Parathyroid adenoma (tissue), 2 donors: ENCODE measurements at regions not wholly inside any gene's neighbourhood (a gene's known extent, or its start where the extent isn't known, plus 50 kb on each side); places are given as distances from the start of the nearest gene placed in this dataset.

ENCODE experiments used
- H2AFZ ChIP-seq: fragments of 300-600 bp; sonication (generic); one replicate; pipeline ENCODE4 v1.7.0; 2017; ENCODE audit warnings: antibody characterized with exemption, mild to moderate bottlenecking
- H3K27ac ChIP-seq: fragments of 300-600 bp; sonication (generic); one replicate; pipeline ENCODE4 v1.7.0; 2017
- H3K27me3 ChIP-seq: fragments of 300-600 bp; sonication (generic); one replicate; pipeline ENCODE4 v1.7.0; 2017; ENCODE audit warnings: low read length; ENCODE audit not compliant: control insufficient read depth, insufficient read depth
- H3K36me3 ChIP-seq: fragments of 300-600 bp; sonication (generic); one replicate; pipeline ENCODE4 v1.7.0; 2017; ENCODE audit warnings: low read length; ENCODE audit not compliant: control insufficient read depth, insufficient read depth
- H3K4me1 ChIP-seq: fragments of 300-600 bp; sonication (generic); one replicate; pipeline ENCODE4 v1.7.0; 2017; ENCODE audit warnings: control low read depth
- H3K4me2 ChIP-seq: fragments of 300-600 bp; sonication (generic); one replicate; pipeline ENCODE4 v1.7.0; 2017; ENCODE audit warnings: low read length
- H3K4me3 ChIP-seq: fragments of 300-600 bp; sonication (generic); one replicate; pipeline ENCODE4 v1.7.0; 2017; ENCODE audit warnings: low read depth, low read length
- H3K79me2 ChIP-seq: fragments of 300-600 bp; sonication (generic); one replicate; pipeline ENCODE4 v1.7.0; 2017; ENCODE audit warnings: control low read depth
- H3K9ac ChIP-seq: fragments of 300-600 bp; sonication (generic); one replicate; pipeline ENCODE4 v1.7.0; 2017; ENCODE audit warnings: mild to moderate bottlenecking
- H3K9me3 ChIP-seq: fragments of 300-600 bp; sonication (generic); one replicate; pipeline ENCODE4 v1.7.0; 2017; ENCODE audit warnings: low read length; ENCODE audit not compliant: control insufficient read depth
- CTCF ChIP-seq: fragments of 300-600 bp; sonication (generic); IDR thresholded peaks from one replicate; pipeline ENCODE4 v1.7.0; 2017; ENCODE audit warnings: antibody characterized with exemption, mild to moderate bottlenecking
- donor health status: primary hyperparathyroidism.

GRCh38 chr2:239457586-239458445 is 57.0 kb upstream of the HDAC4 start:
- no peak overlapping the region for H3K9ac ChIP-seq
- no peak overlapping the region for H2AFZ ChIP-seq
- no peaks in the 10 kb centered on the region for H3K4me1 ChIP-seq
- no peak overlapping the region for H3K4me3 ChIP-seq
- no peak overlapping the region for H3K27ac ChIP-seq
- no peak for TF ChIP-seq CTCF
- no peaks in the 10 kb centered on the region for H3K27me3 ChIP-seq
- H3K9me3 ChIP-seq, result no peaks in the 10 kb centered on the region
- H3K79me2 ChIP-seq, result no peaks in the 10 kb centered on the region
- H3K4me2 ChIP-seq, result no peak overlapping the region
- H3K36me3 ChIP-seq, result no peaks in the 10 kb centered on the region

GRCh38 chr2:239456940-239457339 is 56.1 kb upstream of the HDAC4 start:
- no peak overlapping the region for H3K27ac ChIP-seq
- H3K9ac ChIP-seq, result no peak overlapping the region
- H3K79me2 ChIP-seq, result no peaks in the 10 kb centered on the region
- no peaks in the 10 kb centered on the region for H3K27me3 ChIP-seq
- no peaks in the 10 kb centered on the region for H3K36me3 ChIP-seq
- H3K9me3 ChIP-seq, result no peaks in the 10 kb centered on the region
- no peak for TF ChIP-seq CTCF
- H3K4me1 ChIP-seq, result no peaks in the 10 kb centered on the region
- no peak overlapping the region for H3K4me2 ChIP-seq
- no peak overlapping the region for H2AFZ ChIP-seq
- no peak overlapping the region for H3K4me3 ChIP-seq

- no peaks in the 10 kb centered on the region for H3K79me2 ChIP-seq
- H3K36me3 ChIP-seq, result no peaks in the 10 kb centered on the region
- H3K9me3 ChIP-seq, result no peaks in the 10 kb centered on the region
- H3K4me1 ChIP-seq, result no peaks in the 10 kb centered on the region
- H2AFZ ChIP-seq, result no peak overlapping the region
- no peaks in the 10 kb centered on the region for H3K27me3 ChIP-seq
- no peak overlapping the region for H3K4me2 ChIP-seq
- H3K4me3 ChIP-seq, result no peak overlapping the region
- no peak for TF ChIP-seq CTCF
- no peak overlapping the region for H3K27ac ChIP-seq
- H3K9ac ChIP-seq, result no peak overlapping the region
Observed at GRCh38 chr2:239455436-239456203, 54.8 kb upstream of the HDAC4 start.

- Histone ChIP-seq H3K9ac (no peak overlapping the region), H2AFZ (no peak overlapping the region), H3K9me3 (no peaks in the 10 kb centered on the region), H3K79me2 (no peaks in the 10 kb centered on the region), H3K27ac (no peak overlapping the region), H3K27me3 (no peaks in the 10 kb centered on the region), H3K4me2 (no peak overlapping the region), H3K36me3 (no peaks in the 10 kb centered on the region), H3K4me3 (no peak overlapping the region), H3K4me1 (no peaks in the 10 kb centered on the region)
- TF ChIP-seq CTCF, result no peak
Observed at GRCh38 chr2:239454507-239454906, 53.7 kb upstream of the HDAC4 start.
